GM23338 (cell line): ENCODE measurements at regions not wholly inside any gene's neighbourhood (a gene's known extent, or its start where the extent isn't known, plus 50 kb on each side); places are given as distances from the start of the nearest gene placed in this dataset.

Experiments used
- CTCF ChIP-seq, 2 experiments: fragments of 200-600 bp in 1 of 2; sonication (generic) in 1 of 2; conservative IDR thresholded peaks; 2 replicates each; pipeline versions ENCODE4 v1.5.1 to v1.6.1; 2016 to 2017; ENCODE audit warnings: antibody characterized with exemption in 2 of 2, low read depth in 2 of 2, mild to moderate bottlenecking in 2 of 2, moderate library complexity in 1 of 2
- EZH2phosphoT487 ChIP-seq: fragments of 200-600 bp; sonication (generic); IDR thresholded peaks from one replicate; pipeline ENCODE4 v1.8.1; 2018; ENCODE audit warnings: antibody characterized with exemption; ENCODE audit not compliant: unreplicated experiment
- JUNB ChIP-seq: IDR thresholded peaks from one replicate; pipeline ENCODE4 v1.6.1; 2016; ENCODE audit warnings: antibody characterized with exemption; ENCODE audit not compliant: unreplicated experiment
- NANOG ChIP-seq: IDR thresholded peaks from 2 replicates; pipeline ENCODE4 v1.6.1; 2016; ENCODE audit warnings: antibody characterized with exemption, borderline replicate concordance
- POLR2AphosphoS5 ChIP-seq: IDR thresholded peaks from 2 replicates; pipeline ENCODE4 v1.6.1; 2016; ENCODE audit warnings: antibody characterized with exemption, low read depth
- STAT1 ChIP-seq: IDR thresholded peaks from one replicate; pipeline ENCODE4 v1.6.1; 2016; ENCODE audit warnings: antibody characterized with exemption; ENCODE audit not compliant: unreplicated experiment
- ZNF114 ChIP-seq: fragments of 250-450 bp; sonication (Bioruptor Pico); IDR thresholded peaks from 2 replicates; pipeline ENCODE4 v1.5.0; 2020; ENCODE audit warnings: mild to moderate bottlenecking, moderate library complexity
- ZNF331 ChIP-seq: fragments of 250-450 bp; sonication (Bioruptor Pico); IDR thresholded peaks from 2 replicates; pipeline ENCODE4 v1.5.0; 2020; ENCODE audit warnings: low read depth, mild to moderate bottlenecking, moderate library complexity
- ZNF462 ChIP-seq: fragments of 250-450 bp; sonication (Bioruptor Pico); IDR thresholded peaks from 2 replicates; pipeline ENCODE4 v1.5.0; 2020; ENCODE audit warnings: mild to moderate bottlenecking, moderate library complexity

GRCh38 chr2:118699447-118700175, 147.8 kb downstream of the EN1 start (continued):
- TF ChIP-seq ZNF462 (CRISPR knock-in tag): no peak
- TF ChIP-seq EZH2phosphoT487: no peak
- no peak for TF ChIP-seq JUNB
- TF ChIP-seq CTCF (conservative IDR thresholded peaks at IDR 0.05; ENCODE audit: low read depth in 2 of 2): no peak
- no peak for TF ChIP-seq ZNF331 (CRISPR knock-in tag)
- no peak for TF ChIP-seq STAT1
- no peak for TF ChIP-seq NANOG
- no peak for TF ChIP-seq POLR2AphosphoS5
- no peak for TF ChIP-seq ZNF114 (CRISPR knock-in tag)
